ENCODE measurements at regions not wholly inside any gene's neighbourhood (a gene's known extent, or its start where the extent isn't known, plus 50 kb on each side); places are given as distances from the start of the nearest gene placed in this dataset.

DNA sequence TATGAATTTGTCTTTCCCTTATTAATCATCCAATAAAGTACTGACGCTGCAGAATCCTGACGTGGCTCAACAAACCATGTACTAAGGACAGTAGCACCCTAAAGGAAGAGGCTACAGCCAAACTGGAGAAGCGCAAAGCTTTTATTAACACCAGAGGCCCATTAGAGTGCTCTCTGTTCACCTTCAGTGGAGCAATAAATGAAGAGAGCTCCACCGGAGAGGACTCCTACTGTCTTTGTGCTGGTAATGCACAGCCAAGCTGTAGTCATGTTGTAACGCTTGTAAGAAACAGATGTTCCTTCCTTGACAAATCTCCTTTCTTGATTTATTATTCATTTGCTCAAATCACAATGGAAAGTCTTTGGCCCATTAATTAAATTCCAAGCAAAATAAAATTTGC lies 220.7 kb upstream of the RRP15 start:
- no peak for TF ChIP-seq GATA2 (IDR thresholded peaks at IDR 0.05; ENCODE audit: low read depth, low read length)
- TF ChIP-seq GATA3 (IDR thresholded peaks at IDR 0.05; ENCODE audit: low read depth, low read length), result no peak
